Muscle of leg (tissue), 3 donors: ENCODE measurements at regions not wholly inside any gene's neighbourhood (a gene's known extent, or its start where the extent isn't known, plus 50 kb on each side); places are given as distances from the start of the nearest gene placed in this dataset.
A peak's percentile ranks its signal among the peaks of the same experiment; 100 is the strongest.

Source experiments
- DNase-seq: peaks from one replicate; pipeline ENCODE4 v3.0.0; 2013
- H3K27ac ChIP-seq: one replicate; pipeline ENCODE4 v1.5.1; 2013; ENCODE audit warnings: mild to moderate bottlenecking, low read length, control low read depth
- H3K27me3 ChIP-seq: one replicate; pipeline ENCODE4 v1.6.1; 2013; ENCODE audit warnings: low read length; ENCODE audit not compliant: control insufficient read depth, insufficient read depth
- H3K36me3 ChIP-seq: one replicate; pipeline ENCODE4 v1.6.1; 2013; ENCODE audit warnings: low read length; ENCODE audit not compliant: control insufficient read depth, insufficient read depth
- H3K4me1 ChIP-seq: one replicate; pipeline ENCODE4 v1.6.1; 2013; ENCODE audit warnings: low read length; ENCODE audit not compliant: control insufficient read depth, insufficient read depth
- H3K4me3 ChIP-seq: one replicate; pipeline ENCODE4 v1.5.1; 2013; ENCODE audit warnings: low read length, control low read depth
- H3K9me3 ChIP-seq: replicated peaks from 2 replicates; pipeline ENCODE4 v1.6.1; 2013; ENCODE audit warnings: low read depth, low read length; ENCODE audit not compliant: control insufficient read depth
- WGBS: methylation state at CpG from one replicate; pipeline ENCODE4 v1.1.5; 2013; ENCODE audit warnings: missing lambda C conversion rate; ENCODE audit not compliant: insufficient coverage; 5-methylcytosine and 5-hydroxymethylcytosine counted together

- no peaks in the 10 kb centered on the region for H3K9me3 ChIP-seq
- H3K36me3 ChIP-seq: no peaks in the 10 kb centered on the region
- H3K4me3 ChIP-seq: no peak overlapping the region
- no peak overlapping the region for H3K27ac ChIP-seq
- H3K27me3 ChIP-seq: no peaks in the 10 kb centered on the region
- peak; percentile 85 for DNase-seq
- 27% methylated on average over 2 of the region's 5 CpGs for WGBS
- peaks cover 4% of the 10 kb centered on the region for H3K4me1 ChIP-seq
These were observed 224.2 kb upstream of the CXCR4 start for GRCh38 chr2:136342138-136342537.

- WGBS: no CpG with 5 or more reads among the region's 1 CpG
- Histone ChIP-seq H3K36me3 (no peaks in the 10 kb centered on the region), H3K9me3 (no peaks in the 10 kb centered on the region), H3K27me3 (no peaks in the 10 kb centered on the region), H3K4me1 (peaks cover 11% of the 10 kb centered on the region), H3K4me3 (no peak overlapping the region), H3K27ac (no peak overlapping the region)
- DNase-seq: no peak
These were observed 217.0 kb upstream of the CXCR4 start for GRCh38 chr2:136334967-136335366.

DNA sequence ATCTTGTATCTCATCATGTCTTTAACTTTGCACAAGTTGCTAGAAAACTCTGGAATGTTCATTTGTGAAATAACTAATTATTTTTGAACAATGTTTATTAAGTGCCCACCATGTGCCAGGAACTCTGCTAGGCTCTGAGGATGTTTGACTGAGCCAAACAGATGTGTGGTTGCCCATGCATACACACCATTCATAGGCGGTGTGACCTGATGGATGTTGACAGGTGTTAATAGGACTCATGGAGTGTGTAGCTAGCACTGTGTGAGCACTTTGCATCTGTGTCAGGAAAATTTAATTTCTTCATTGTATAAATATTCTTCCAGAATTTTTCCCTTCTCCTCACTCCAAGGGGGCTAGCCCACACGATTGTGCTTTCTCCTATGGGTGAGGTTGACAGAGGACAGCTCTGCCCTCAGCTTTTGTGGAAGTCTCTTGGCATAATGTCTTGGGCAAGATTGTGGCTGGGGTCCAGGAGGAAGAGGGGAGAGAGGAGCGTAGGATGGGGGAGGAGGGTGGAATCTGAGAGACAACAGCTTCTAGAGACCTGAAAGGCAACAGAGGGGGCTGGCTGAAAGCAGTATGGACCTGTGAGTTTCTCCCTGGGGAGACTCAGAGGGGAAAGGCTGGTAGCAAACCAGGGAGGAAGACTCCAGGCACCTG is 214.6 kb upstream of the CXCR4 start:
- Histone ChIP-seq H3K36me3 (no peaks in the 10 kb centered on the region), H3K4me1 (peaks cover 12% of the 10 kb centered on the region), H3K9me3 (no peaks in the 10 kb centered on the region), H3K27me3 (no peaks in the 10 kb centered on the region), H3K4me3 (no peak overlapping the region), H3K27ac (peak overlapping the region; percentile 73)
- 86% methylated on average over 1 of the region's 3 CpGs for WGBS
- peak; percentile 82 for DNase-seq

DNA sequence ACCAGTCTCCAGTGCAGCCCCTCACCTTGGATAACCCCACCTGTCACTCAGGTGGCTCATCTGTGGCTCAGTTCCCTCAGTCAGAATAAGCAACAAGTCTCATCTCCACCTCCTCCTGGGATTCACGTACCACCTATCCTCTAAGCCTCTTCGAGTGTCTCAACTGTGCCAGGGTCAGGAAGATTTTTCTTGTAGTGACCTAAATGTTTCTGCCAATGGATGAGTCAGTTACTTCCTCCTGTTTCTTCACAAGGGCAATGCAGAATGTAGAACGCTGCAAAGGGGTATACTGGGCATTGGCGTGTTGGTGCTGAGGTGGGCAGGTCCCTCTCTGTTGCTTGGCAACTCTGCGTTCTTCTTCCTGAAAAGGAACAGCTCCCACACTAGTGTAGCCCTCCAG is 213.3 kb upstream of the CXCR4 start:
- no peak overlapping the region for H3K27ac ChIP-seq
- WGBS: no CpG with 5 or more reads among the region's 5 CpGs
- peaks cover 14% of the 10 kb centered on the region for H3K4me1 ChIP-seq
- no peaks in the 10 kb centered on the region for H3K36me3 ChIP-seq
- DNase-seq: no peak
- H3K9me3 ChIP-seq: no peaks in the 10 kb centered on the region
- H3K4me3 ChIP-seq: no peak overlapping the region
- H3K27me3 ChIP-seq: no peaks in the 10 kb centered on the region

DNA sequence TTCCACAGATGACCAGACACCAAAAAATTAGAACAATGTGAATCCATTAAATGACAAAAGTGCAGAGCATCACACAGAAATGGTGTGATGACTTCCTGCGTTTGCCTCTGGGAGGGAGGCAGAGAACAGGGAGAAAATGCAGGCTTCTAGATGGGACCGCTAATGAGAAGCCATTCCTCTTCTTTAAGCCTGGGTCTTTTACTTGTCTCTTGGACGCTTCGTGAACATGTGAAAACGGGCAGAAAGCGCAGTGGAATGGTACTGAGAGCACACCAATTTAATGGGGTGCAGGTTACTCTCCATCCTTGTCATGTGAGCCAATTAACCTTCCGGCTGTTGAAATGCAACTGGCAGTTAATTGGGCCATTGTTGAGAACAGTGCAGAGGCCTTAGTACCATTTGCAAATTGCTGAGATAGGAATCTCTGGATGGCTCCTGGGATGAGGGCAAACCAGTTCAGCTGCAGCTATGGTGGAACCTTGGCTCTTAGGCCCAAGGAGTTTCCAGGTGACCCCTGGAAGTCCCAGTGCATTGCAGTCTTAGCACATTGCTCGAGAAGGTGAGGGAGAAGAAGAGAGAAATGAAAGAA is 210.4 kb upstream of the CXCR4 start:
- Histone ChIP-seq H3K9me3 (no peaks in the 10 kb centered on the region), H3K27ac (no peak overlapping the region), H3K36me3 (no peaks in the 10 kb centered on the region), H3K4me1 (peaks cover 14% of the 10 kb centered on the region), H3K4me3 (no peak overlapping the region), H3K27me3 (no peaks in the 10 kb centered on the region)
- no peak for DNase-seq
- WGBS: 47% methylated on average over 8 of the region's 8 CpGs

DNA sequence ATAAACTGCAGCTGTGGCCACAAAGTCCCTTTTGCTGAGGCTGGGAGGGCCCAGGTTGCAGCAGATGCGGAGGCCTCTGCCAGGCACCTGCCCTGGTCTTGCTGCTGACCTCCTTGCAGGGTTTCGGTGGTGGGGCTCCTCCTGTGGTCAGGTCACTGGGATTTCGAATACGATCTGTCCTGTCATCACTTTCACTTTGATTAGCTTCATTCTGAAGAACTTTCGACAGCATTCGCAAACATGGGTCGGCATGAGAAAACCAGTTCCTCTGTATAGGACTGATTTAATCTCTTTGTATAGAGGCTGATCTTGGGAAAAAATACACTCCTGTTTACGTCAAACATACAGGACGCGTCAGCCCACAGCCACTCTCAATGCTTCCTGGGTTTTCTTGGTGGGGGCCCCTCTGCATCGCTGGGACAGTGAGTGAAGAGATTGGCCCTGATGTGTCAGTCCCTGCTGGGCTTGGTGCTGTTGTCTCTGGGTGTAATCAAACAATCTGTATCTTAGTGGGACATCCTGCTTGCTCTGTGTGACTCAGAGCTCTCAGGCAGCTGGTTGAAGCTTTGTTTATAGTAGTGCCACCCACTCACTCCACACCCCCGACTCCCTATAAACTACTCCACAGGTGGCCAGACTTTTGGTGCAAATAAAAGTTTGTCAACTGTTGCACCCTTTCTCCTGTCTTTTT is 209.4 kb upstream of the CXCR4 start:
- Histone ChIP-seq H3K27me3 (no peaks in the 10 kb centered on the region), H3K9me3 (no peaks in the 10 kb centered on the region), H3K36me3 (no peaks in the 10 kb centered on the region), H3K4me3 (no peak overlapping the region), H3K27ac (no peak overlapping the region), H3K4me1 (peaks cover 6% of the 10 kb centered on the region)
- DNase-seq: peak; percentile 17
- WGBS: 33% methylated on average over 2 of the region's 12 CpGs

DNA sequence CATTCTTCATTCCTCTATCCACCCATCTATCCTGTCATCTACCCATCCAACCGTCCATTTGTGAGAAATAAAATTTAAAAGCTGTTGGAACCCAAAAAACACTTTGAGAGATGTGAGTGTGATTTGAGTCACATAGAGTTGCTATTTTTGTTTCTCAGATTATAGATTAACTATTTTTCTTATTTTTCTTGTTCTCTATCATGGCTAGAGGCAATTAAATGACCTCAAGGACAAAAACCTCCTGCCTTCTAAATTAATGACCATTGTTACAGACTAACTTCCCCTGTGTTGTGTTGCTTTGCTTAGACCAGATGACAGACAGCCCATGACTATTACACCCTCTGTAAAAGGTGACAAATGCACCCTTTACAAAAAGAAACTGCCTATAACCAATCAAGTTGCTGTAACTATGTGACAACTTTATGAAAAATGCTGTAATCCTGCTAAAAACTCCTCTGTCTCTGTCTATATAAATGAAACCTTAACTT is 207.9 kb upstream of the CXCR4 start:
- H3K9me3 ChIP-seq: no peaks in the 10 kb centered on the region
- WGBS: no CpG with 5 or more reads among the region's 1 CpG
- no peak overlapping the region for H3K27ac ChIP-seq

GRCh38 chr2:136324966-136325365 is 207.0 kb upstream of the CXCR4 start:
- Histone ChIP-seq H3K4me3 (no peak overlapping the region), H3K27ac (no peak overlapping the region), H3K9me3 (no peaks in the 10 kb centered on the region), H3K27me3 (no peaks in the 10 kb centered on the region), H3K36me3 (no peaks in the 10 kb centered on the region), H3K4me1 (peaks cover 3% of the 10 kb centered on the region)
- WGBS: no CpG with 5 or more reads among the region's 3 CpGs
- DNase-seq: peak; percentile 22

More for the DNA sequence above, 207.9 kb upstream of the CXCR4 start:
- H3K4me3 ChIP-seq: no peak overlapping the region
- no peak for DNase-seq
- H3K36me3 ChIP-seq: no peaks in the 10 kb centered on the region
- no peaks in the 10 kb centered on the region for H3K27me3 ChIP-seq
- peaks cover 3% of the 10 kb centered on the region for H3K4me1 ChIP-seq

DNA sequence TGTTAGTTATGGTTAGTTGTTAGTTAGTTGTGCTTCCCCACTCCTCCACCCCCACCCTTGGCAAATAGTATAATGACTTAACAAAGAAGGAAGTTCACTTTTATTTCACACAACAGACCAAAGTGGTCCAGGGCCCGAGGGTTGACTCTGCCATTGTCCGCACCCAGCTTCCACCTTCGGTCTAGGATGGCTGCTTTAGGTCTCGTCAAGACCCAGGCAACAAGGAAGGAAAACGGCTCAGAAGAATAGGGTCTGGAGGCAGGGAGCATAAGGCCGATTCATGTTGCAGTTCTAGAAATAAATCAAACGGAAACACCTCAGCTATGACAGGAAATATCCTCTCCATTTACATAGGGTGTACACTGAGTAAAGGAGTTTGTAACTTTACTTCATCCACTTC is 206.0 kb upstream of the CXCR4 start:
- Histone ChIP-seq H3K9me3 (no peaks in the 10 kb centered on the region), H3K27me3 (no peaks in the 10 kb centered on the region), H3K4me1 (peaks cover 3% of the 10 kb centered on the region), H3K27ac (no peak overlapping the region), H3K36me3 (no peaks in the 10 kb centered on the region), H3K4me3 (no peak overlapping the region)
- 96% methylated on average over 4 of the region's 7 CpGs for WGBS
- no peak for DNase-seq

- Histone ChIP-seq H3K4me3 (no peak overlapping the region), H3K9me3 (no peaks in the 10 kb centered on the region), H3K4me1 (peaks cover 3% of the 10 kb centered on the region), H3K27ac (no peak overlapping the region), H3K27me3 (no peaks in the 10 kb centered on the region), H3K36me3 (no peaks in the 10 kb centered on the region)
- 70% methylated on average over 2 of the region's 3 CpGs for WGBS
- no peak for DNase-seq
These were observed 205.2 kb upstream of the CXCR4 start for GRCh38 chr2:136323195-136323594.
